Left ventricle myocardium inferior (tissue), 1 donor: ENCODE measurements at regions not wholly inside any gene's neighbourhood (a gene's known extent, or its start where the extent isn't known, plus 50 kb on each side); places are given as distances from the start of the nearest gene placed in this dataset.
"Not testable (repeated sequence)": the region's sequence is repeated elsewhere in the genome, so short reads cannot be mapped to it uniquely, and the experiment has no call there.

ENCODE experiments used
- DNase-seq: peaks from one replicate; pipeline ENCODE4 v3.0.0-alpha.2; 2020
- H3K27ac ChIP-seq: fragments of 200-600 bp; replicated peaks from 2 replicates; pipeline ENCODE4 v1.8.0; 2021
- H3K27me3 ChIP-seq: fragments of 200-600 bp; 2 replicates; pipeline ENCODE4 v1.8.0; 2021; ENCODE audit warnings: low read depth
- H3K36me3 ChIP-seq: fragments of 200-600 bp; 2 replicates; pipeline ENCODE4 v1.8.0; 2021
- H3K4me1 ChIP-seq: fragments of 200-600 bp; 2 replicates; pipeline ENCODE4 v1.8.0; 2021
- H3K4me3 ChIP-seq: fragments of 200-600 bp; 2 replicates; pipeline ENCODE4 v1.8.0; 2021; ENCODE audit warnings: mild to moderate bottlenecking, moderate library complexity
- H3K9me3 ChIP-seq: fragments of 200-600 bp; replicated peaks from 2 replicates; pipeline ENCODE4 v1.8.0; 2021
- intact Hi-C: fragments of 100-400 bp; cut with micrococcal nuclease; formaldehyde crosslinking; loops from one replicate; pipeline ENCODE4 v1.11.0; 2022
- TF ChIP-seq, protein P1 (sequence below): fragments of 200-600 bp; IDR thresholded peaks from 2 replicates; pipeline ENCODE4 v1.8.0; 2021; ENCODE audit warnings: antibody characterized with exemption, mild to moderate bottlenecking, borderline replicate concordance
- donor health status: DM: no; HTN: yes; CAD: no; lungs with severe emphysema.

DNA sequence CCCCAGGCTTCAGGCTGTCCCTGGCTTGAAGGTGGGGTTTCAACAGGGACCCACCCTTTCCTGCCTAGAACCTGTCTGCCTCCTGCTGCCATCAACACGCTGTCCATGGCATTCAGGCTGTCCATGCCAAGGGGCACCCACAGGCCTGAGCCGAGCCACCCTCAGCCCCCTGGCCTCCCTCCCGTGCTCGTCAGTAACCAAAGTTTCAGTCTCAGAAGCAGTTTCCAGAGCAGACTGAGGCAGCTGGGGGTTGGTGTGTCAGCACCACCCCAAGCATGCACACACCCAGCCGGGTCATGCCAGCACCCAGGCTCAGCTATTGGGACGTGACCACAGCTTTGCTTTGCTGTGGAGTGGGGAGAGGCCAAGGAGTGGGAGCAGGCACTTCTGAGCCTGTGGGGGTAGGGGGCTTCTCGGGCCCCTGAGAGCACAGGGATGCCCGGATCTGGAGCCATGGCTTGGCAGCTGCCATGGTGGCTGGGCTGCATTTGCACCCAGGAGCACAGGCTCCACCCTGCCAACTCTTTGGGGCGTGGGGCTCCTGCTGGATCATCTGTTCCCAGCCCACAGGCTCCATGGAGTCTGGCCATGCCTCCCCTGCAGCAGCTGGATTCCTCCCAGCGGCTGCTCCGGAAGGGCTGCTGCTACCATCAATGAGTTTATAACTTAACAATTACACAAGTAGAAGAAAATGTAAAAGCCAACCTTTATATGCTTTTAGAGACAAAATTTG is 314.5 kb upstream of the SEMA3C start:
- TF ChIP-seq, protein P1, sequence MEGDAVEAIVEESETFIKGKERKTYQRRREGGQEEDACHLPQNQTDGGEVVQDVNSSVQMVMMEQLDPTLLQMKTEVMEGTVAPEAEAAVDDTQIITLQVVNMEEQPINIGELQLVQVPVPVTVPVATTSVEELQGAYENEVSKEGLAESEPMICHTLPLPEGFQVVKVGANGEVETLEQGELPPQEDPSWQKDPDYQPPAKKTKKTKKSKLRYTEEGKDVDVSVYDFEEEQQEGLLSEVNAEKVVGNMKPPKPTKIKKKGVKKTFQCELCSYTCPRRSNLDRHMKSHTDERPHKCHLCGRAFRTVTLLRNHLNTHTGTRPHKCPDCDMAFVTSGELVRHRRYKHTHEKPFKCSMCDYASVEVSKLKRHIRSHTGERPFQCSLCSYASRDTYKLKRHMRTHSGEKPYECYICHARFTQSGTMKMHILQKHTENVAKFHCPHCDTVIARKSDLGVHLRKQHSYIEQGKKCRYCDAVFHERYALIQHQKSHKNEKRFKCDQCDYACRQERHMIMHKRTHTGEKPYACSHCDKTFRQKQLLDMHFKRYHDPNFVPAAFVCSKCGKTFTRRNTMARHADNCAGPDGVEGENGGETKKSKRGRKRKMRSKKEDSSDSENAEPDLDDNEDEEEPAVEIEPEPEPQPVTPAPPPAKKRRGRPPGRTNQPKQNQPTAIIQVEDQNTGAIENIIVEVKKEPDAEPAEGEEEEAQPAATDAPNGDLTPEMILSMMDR = no peak
- peaks cover 7% of the 10 kb centered on the region for H3K4me1 ChIP-seq
- H3K4me3 ChIP-seq = no peak overlapping the region
- no peaks in the 10 kb centered on the region for H3K27me3 ChIP-seq
- no peak for DNase-seq
- no peaks in the 10 kb centered on the region for H3K36me3 ChIP-seq
- no peaks in the 10 kb centered on the region for H3K9me3 ChIP-seq
- intact Hi-C loops = no loop called here
- H3K27ac ChIP-seq = no peak overlapping the region

DNA sequence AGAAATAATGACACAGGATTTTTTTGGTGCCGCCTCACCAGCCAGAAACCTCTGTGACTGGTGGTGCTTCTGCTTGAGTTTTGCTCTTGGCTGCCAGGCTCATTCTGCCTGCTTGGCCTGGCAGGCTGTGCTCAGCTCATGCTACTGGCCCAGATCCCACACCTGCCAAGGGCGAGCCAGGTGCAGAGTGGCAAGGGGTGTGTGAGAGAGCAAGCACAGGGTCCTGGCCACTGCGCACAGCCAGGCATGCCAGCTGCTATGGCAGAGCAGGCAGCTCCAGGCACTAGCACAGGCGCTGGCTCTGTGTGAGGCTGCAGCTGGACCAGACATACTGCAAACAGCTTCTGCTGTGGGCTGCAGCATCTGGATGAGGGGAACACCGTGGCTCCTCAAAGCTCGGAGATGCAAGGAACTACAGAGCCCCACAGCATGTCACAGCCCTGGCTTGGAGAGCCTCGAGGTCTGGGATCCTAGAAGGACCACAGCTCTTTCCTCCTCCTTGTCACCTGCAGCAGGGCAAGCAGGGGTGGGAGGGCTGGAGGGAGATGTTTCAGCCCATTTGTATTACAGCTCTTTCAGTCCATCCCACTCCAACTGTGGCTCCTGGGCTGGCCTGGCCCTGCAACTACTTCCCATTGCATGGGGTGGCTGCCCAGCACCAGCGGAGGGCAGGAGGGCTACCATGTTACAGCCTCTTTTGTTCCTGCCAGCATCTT is 313.4 kb upstream of the SEMA3C start:
- TF ChIP-seq, protein P1 = no peak
- no peaks in the 10 kb centered on the region for H3K9me3 ChIP-seq
- peak; percentile 37 for DNase-seq

DNA sequence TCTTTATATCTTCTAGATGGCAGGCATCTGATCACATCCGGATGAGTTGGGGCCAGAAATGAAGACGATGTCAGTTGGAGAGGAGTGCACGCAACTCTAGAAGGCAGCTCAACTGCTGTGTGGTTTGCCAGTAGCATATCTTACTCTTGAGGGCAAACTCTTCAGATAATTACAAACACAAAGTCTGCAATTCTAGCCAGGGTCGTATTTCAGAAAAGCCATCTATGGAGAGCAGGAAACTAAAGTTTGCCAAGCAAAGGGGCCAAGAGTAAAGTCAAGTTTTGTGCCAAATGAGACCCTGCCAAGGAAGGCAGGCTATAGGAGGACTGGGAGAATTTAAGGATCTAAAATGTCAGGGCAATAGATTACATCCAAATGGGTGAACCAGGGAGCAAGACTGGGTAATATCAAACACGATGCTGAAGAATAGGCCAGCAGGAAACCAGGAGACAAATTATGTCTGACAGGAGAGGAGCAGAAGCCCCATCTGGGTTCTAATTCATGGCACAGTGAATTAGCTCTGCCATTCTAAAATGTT is 312.5 kb upstream of the SEMA3C start:
- Histone ChIP-seq H3K36me3 (no peaks in the 10 kb centered on the region), H3K4me1 (peaks cover 7% of the 10 kb centered on the region), H3K9me3 (no peaks in the 10 kb centered on the region), H3K4me3 (no peak overlapping the region), H3K27ac (no peak overlapping the region), H3K27me3 (no peaks in the 10 kb centered on the region)
- TF ChIP-seq, protein P1 = no peak
- no peak for DNase-seq
- intact Hi-C loops = no loop called here

More for the DNA sequence above, 313.4 kb upstream of the SEMA3C start:
- H3K27ac ChIP-seq = no peak overlapping the region
- intact Hi-C loops = no loop called here
- H3K4me1 ChIP-seq = peaks cover 7% of the 10 kb centered on the region
- no peak overlapping the region for H3K4me3 ChIP-seq
- no peaks in the 10 kb centered on the region for H3K27me3 ChIP-seq
- no peaks in the 10 kb centered on the region for H3K36me3 ChIP-seq

DNA sequence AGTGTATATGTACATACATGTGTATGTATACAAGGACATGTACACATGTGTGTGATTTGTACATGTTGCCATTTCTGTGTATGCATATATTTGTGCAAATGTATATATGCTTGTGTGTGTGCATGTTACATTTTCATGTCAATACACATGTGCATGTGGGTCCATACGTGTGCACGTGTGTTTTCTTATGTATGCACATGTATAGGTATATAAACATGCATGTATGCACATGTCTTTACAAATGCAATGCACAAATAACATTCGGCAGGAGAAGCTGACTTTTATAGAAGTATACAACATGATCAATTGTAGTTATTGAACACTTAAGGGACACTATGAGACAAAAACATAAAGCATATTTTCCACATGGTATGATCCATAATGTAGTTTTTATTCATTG is 307.4 kb upstream of the SEMA3C start:
- no peaks in the 10 kb centered on the region for H3K4me1 ChIP-seq
- DNase-seq = no peak
- H3K27me3 ChIP-seq = no peaks in the 10 kb centered on the region
- no peaks in the 10 kb centered on the region for H3K36me3 ChIP-seq
- H3K4me3 ChIP-seq = no peak overlapping the region
- intact Hi-C loops = no loop called here
- peaks cover 20% of the 10 kb centered on the region for H3K9me3 ChIP-seq
- TF ChIP-seq, protein P1 = no peak
- H3K27ac ChIP-seq = no peak overlapping the region

DNA sequence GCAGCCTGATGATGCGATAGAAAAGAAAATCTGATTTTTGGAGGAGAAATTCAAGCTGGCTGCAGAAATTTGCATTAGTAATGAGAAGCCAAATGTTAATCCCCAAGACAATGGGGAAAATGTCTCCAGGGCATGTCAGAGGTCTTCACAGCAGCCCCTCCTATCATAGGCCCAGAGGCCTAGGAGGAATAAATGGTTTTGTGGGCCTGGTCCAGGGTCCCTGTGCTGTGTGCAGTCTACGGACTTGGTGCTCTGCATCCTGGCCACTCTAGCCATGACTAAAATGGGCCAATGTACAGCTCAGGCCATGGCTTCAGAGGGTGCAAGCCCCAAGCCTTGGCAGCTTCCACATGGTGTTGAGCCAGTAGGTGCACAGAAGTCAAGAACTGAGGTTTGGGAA is 303.8 kb upstream of the SEMA3C start:
- DNase-seq, H3K4me1 ChIP-seq, intact Hi-C loops: not testable (repeated sequence)

More for the DNA sequence above, 303.8 kb upstream of the SEMA3C start:
- H3K27ac ChIP-seq, H3K27me3 ChIP-seq, H3K4me3 ChIP-seq, H3K36me3 ChIP-seq: not testable (repeated sequence)
- peaks cover 20% of the 10 kb centered on the region for H3K9me3 ChIP-seq
